LNCaP clone FGC (cell line): ENCODE measurements at regions not wholly inside any gene's neighbourhood (a gene's known extent, or its start where the extent isn't known, plus 50 kb on each side); places are given as distances from the start of the nearest gene placed in this dataset.

Experiments
- DNase-seq: peaks from one replicate; pipeline ENCODE4 v3.0.0-alpha.2; 2011; ENCODE audit warnings: low read depth
- H3K4me3 ChIP-seq: 2 replicates; pipeline ENCODE4 v1.5.1; 2011; ENCODE audit warnings: mild to moderate bottlenecking, low read depth, low read length, control low read depth
- CTCF ChIP-seq: IDR thresholded peaks from 2 replicates; pipeline ENCODE4 v1.5.1; 2012; ENCODE audit warnings: mild to moderate bottlenecking; ENCODE audit not compliant: control insufficient read depth, insufficient read depth; ENCODE audit errors: extremely low read depth

- TF ChIP-seq CTCF: no peak
- no peak for DNase-seq
- no peak overlapping the region for H3K4me3 ChIP-seq
Measured at GRCh38 chr7:115153769-115154477, 232.0 kb downstream of the MDFIC start.

- TF ChIP-seq CTCF: no peak
- H3K4me3 ChIP-seq: no peak overlapping the region
- DNase-seq: no peak
Measured at GRCh38 chr7:115153176-115153575, 231.3 kb downstream of the MDFIC start.

GRCh38 chr7:115146148-115146547 is 224.3 kb downstream of the MDFIC start:
- no peak for TF ChIP-seq CTCF
- H3K4me3 ChIP-seq: no peak overlapping the region
- no peak for DNase-seq

GRCh38 chr7:115145512-115145911 is 223.6 kb downstream of the MDFIC start:
- H3K4me3 ChIP-seq: no peak overlapping the region
- no peak for TF ChIP-seq CTCF
- no peak for DNase-seq

GRCh38 chr7:115137816-115138215 is 215.9 kb downstream of the MDFIC start:
- DNase-seq: no peak
- no peak overlapping the region for H3K4me3 ChIP-seq
- TF ChIP-seq CTCF: no peak

GRCh38 chr7:115136796-115137443 is 215.0 kb downstream of the MDFIC start:
- no peak for DNase-seq
- no peak overlapping the region for H3K4me3 ChIP-seq
- no peak for TF ChIP-seq CTCF
